K562 (cell line): ENCODE measurements at regions not wholly inside any gene's neighbourhood (a gene's known extent, or its start where the extent isn't known, plus 50 kb on each side); places are given as distances from the start of the nearest gene placed in this dataset.
"Not testable (repeated sequence)": the region's sequence is repeated elsewhere in the genome, so short reads cannot be mapped to it uniquely, and the experiment has no call there.

Experiments used
- MTA2 ChIP-seq: fragments of 450-650 bp; IDR thresholded peaks from 2 replicates; pipeline ENCODE4 v1.6.1; 2016; ENCODE audit warnings: low read depth
- NR3C1 ChIP-seq: sonication (generic); formaldehyde crosslinking; IDR thresholded peaks from 2 replicates; pipeline ENCODE4 v1.8.1; 2022; ENCODE audit warnings: missing genetic modification reagents
- POLR2A ChIP-seq: fragments of 450-650 bp; conservative IDR thresholded peaks from 2 replicates; pipeline ENCODE4 v1.6.1; 2016
- POLR2AphosphoS5 ChIP-seq: IDR thresholded peaks from 2 replicates; pipeline ENCODE4 v1.6.1; 2011; ENCODE audit warnings: mild to moderate bottlenecking, low read depth, low read length, moderate library complexity; ENCODE audit not compliant: control insufficient read depth, insufficient read depth

DNA sequence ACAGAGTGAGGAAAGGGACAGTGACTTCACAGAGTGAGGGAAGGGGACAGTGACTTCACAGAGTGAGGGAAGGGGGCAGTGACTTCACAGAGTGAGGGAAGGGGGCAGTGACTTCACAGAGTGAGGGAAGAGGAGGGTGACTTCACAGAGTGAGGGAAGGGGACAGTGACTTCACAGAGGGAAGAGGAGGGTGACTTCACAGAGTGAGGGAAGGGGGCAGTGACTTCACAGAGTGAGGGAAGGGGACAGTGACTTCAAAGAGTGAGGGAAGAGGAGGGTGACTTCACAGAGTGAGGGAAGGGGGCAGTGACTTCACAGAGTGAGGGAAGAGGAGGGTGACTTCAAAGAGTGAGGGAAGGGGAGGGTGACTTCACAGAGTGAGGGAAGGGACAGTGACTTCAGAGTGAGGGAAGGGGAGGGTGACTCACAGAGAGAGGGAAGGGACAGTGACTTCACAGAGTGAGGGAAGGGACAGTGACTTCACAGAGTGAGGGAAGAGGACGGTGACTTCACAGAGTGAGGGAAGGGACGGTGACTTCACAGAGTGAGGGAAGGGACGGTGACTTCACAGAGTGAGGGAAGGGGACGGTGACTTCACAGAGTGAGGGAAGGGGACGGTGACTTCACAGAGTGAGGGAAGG lies 142.0 kb upstream of the PITRM1 start:
- TF ChIP-seq MTA2; POLR2AphosphoS5; NR3C1 (CRISPR knock-in tag); POLR2A: not testable (repeated sequence)
